BLaER1 (cell line): ENCODE measurements at regions not wholly inside any gene's neighbourhood (a gene's known extent, or its start where the extent isn't known, plus 50 kb on each side); places are given as distances from the start of the nearest gene placed in this dataset.

ENCODE experiments used
- H3K27ac ChIP-seq: shearing (Covaris generic); formaldehyde crosslinking; 2 replicates; pipeline ENCODE4 v1.8.1; 2022
- H3K27me3 ChIP-seq: shearing (Covaris generic); formaldehyde crosslinking; 2 replicates; pipeline ENCODE4 v1.8.1; 2022
- H3K36me3 ChIP-seq: shearing (Covaris generic); formaldehyde crosslinking; 2 replicates; pipeline ENCODE4 v1.8.1; 2022
- H3K4me1 ChIP-seq: shearing (Covaris generic); formaldehyde crosslinking; 2 replicates; pipeline ENCODE4 v1.8.1; 2022
- H3K4me2 ChIP-seq: shearing (Covaris generic); formaldehyde crosslinking; 2 replicates; pipeline ENCODE4 v1.8.1; 2022
- H3K4me3 ChIP-seq: shearing (Covaris generic); formaldehyde crosslinking; 2 replicates; pipeline ENCODE4 v1.8.1; 2022
- H3K9ac ChIP-seq: shearing (Covaris generic); formaldehyde crosslinking; 2 replicates; pipeline ENCODE4 v1.8.1; 2022
- H3K9me3 ChIP-seq: shearing (Covaris generic); formaldehyde crosslinking; 2 replicates; pipeline ENCODE4 v1.8.1; 2022
- H4K20me1 ChIP-seq: shearing (Covaris generic); formaldehyde crosslinking; 2 replicates; pipeline ENCODE4 v1.8.1; 2022
- Cebpa-rat ChIP-seq: shearing (Covaris generic); IDR thresholded peaks from 2 replicates; pipeline ENCODE4 v1.8.1; 2022

- H3K27me3 ChIP-seq, result peaks cover 30% of the 10 kb centered on the region
- no peak overlapping the region for H3K27ac ChIP-seq
- TF ChIP-seq Cebpa-rat, result no peak
- H3K4me3 ChIP-seq, result peak overlapping the region; percentile 78
- H3K9ac ChIP-seq, result peak overlapping the region; percentile 81; the same call in 1 of the 2 replicates
- peaks cover 36% of the 10 kb centered on the region for H3K4me1 ChIP-seq
- peaks cover 29% of the 10 kb centered on the region for H4K20me1 ChIP-seq
- no peaks in the 10 kb centered on the region for H3K9me3 ChIP-seq
- peak overlapping the region; percentile 99 for H3K4me2 ChIP-seq
- H3K36me3 ChIP-seq, result no peaks in the 10 kb centered on the region
These were observed 101.7 kb upstream of the SVIL start for GRCh38 chr10:29736366-29737073.

GRCh38 chr10:29735628-29736365, 101.0 kb upstream of the SVIL start:
- Histone ChIP-seq H3K27ac (peak overlapping the region; percentile 75), H3K36me3 (no peaks in the 10 kb centered on the region), H3K27me3 (peaks cover 30% of the 10 kb centered on the region), H3K4me1 (peaks cover 37% of the 10 kb centered on the region), H3K9me3 (no peaks in the 10 kb centered on the region), H3K4me3 (peak overlapping the region; percentile 78), H4K20me1 (peaks cover 29% of the 10 kb centered on the region), H3K9ac (peak overlapping the region; percentile 81), H3K4me2 (peak overlapping the region; percentile 99)
- TF ChIP-seq Cebpa-rat, result no peak

- Histone ChIP-seq H3K4me2 (peak overlapping the region; percentile 99), H3K36me3 (peaks cover 3% of the 10 kb centered on the region; the same call in 1 of the 2 replicates), H3K27me3 (peaks cover 30% of the 10 kb centered on the region), H3K9ac (peak overlapping the region; percentile 81), H4K20me1 (peaks cover 29% of the 10 kb centered on the region), H3K9me3 (no peaks in the 10 kb centered on the region), H3K4me1 (peaks cover 37% of the 10 kb centered on the region), H3K27ac (peak overlapping the region; percentile 75), H3K4me3 (peak overlapping the region; percentile 78)
- no peak for TF ChIP-seq Cebpa-rat
These were observed 100.3 kb upstream of the SVIL start for GRCh38 chr10:29734962-29735627.

GRCh38 chr10:29734640-29734961, 99.8 kb upstream of the SVIL start:
- no peak for TF ChIP-seq Cebpa-rat
- H3K4me3 ChIP-seq, result peak overlapping the region; percentile 78
- H3K27me3 ChIP-seq, result peaks cover 30% of the 10 kb centered on the region
- peak overlapping the region; percentile 99 for H3K4me2 ChIP-seq
- H3K9me3 ChIP-seq, result 0 out of 2 replicates have a peak, but pooled peaks cover 4% of the 10 kb centered on the region
- peak overlapping the region; percentile 75 for H3K27ac ChIP-seq
- H3K36me3 ChIP-seq, result peaks cover 8% of the 10 kb centered on the region; the same call in 1 of the 2 replicates
- H3K4me1 ChIP-seq, result peaks cover 37% of the 10 kb centered on the region
- H4K20me1 ChIP-seq, result peaks cover 29% of the 10 kb centered on the region
- H3K9ac ChIP-seq, result peak overlapping the region; percentile 81

- H3K9me3 ChIP-seq, result 0 out of 2 replicates have a peak, but pooled peaks cover 7% of the 10 kb centered on the region
- H3K4me3 ChIP-seq, result no peak overlapping the region
- H3K27me3 ChIP-seq, result peaks cover 26% of the 10 kb centered on the region
- H3K27ac ChIP-seq, result no peak overlapping the region
- no peak for TF ChIP-seq Cebpa-rat
- H3K4me2 ChIP-seq, result 0 out of 2 replicates have a peak overlapping the region, but pooled peaks have one; percentile 99
- H3K36me3 ChIP-seq, result peaks cover 8% of the 10 kb centered on the region; the same call in 1 of the 2 replicates
- H4K20me1 ChIP-seq, result peaks cover 29% of the 10 kb centered on the region
- no peak overlapping the region for H3K9ac ChIP-seq
- peaks cover 42% of the 10 kb centered on the region for H3K4me1 ChIP-seq
These were observed 98.6 kb upstream of the SVIL start for GRCh38 chr10:29733323-29733722.

- peaks cover 22% of the 10 kb centered on the region for H3K27me3 ChIP-seq
- H3K9me3 ChIP-seq, result 0 out of 2 replicates have a peak, but pooled peaks cover 7% of the 10 kb centered on the region
- no peak for TF ChIP-seq Cebpa-rat
- peaks cover 42% of the 10 kb centered on the region for H3K4me1 ChIP-seq
- H4K20me1 ChIP-seq, result peaks cover 29% of the 10 kb centered on the region
- H3K36me3 ChIP-seq, result peaks cover 8% of the 10 kb centered on the region; the same call in 1 of the 2 replicates
- no peak overlapping the region for H3K27ac ChIP-seq
- no peak overlapping the region for H3K4me3 ChIP-seq
- no peak overlapping the region for H3K4me2 ChIP-seq
- no peak overlapping the region for H3K9ac ChIP-seq
These were observed 98.1 kb upstream of the SVIL start for GRCh38 chr10:29732918-29733317.

- Histone ChIP-seq H3K36me3 (peaks cover 8% of the 10 kb centered on the region; the same call in 1 of the 2 replicates), H3K9ac (no peak overlapping the region), H3K27me3 (peaks cover 11% of the 10 kb centered on the region), H3K4me1 (peaks cover 44% of the 10 kb centered on the region), H4K20me1 (peaks cover 24% of the 10 kb centered on the region), H3K27ac (no peak overlapping the region), H3K4me2 (0 out of 2 replicates have a peak overlapping the region, but pooled peaks have one; percentile 4), H3K9me3 (0 out of 2 replicates have a peak, but pooled peaks cover 7% of the 10 kb centered on the region), H3K4me3 (no peak overlapping the region)
- TF ChIP-seq Cebpa-rat, result no peak
These were observed 97.0 kb upstream of the SVIL start for GRCh38 chr10:29731760-29732159.

GRCh38 chr10:29730969-29731368, 96.2 kb upstream of the SVIL start:
- no peak for TF ChIP-seq Cebpa-rat
- H3K27me3 ChIP-seq, result peaks cover 3% of the 10 kb centered on the region
- no peak overlapping the region for H3K27ac ChIP-seq
- H4K20me1 ChIP-seq, result peaks cover 16% of the 10 kb centered on the region
- H3K4me2 ChIP-seq, result no peak overlapping the region
- H3K9ac ChIP-seq, result no peak overlapping the region
- H3K36me3 ChIP-seq, result peaks cover 8% of the 10 kb centered on the region; the same call in 1 of the 2 replicates
- peaks cover 44% of the 10 kb centered on the region for H3K4me1 ChIP-seq
- 0 out of 2 replicates have a peak, but pooled peaks cover 7% of the 10 kb centered on the region for H3K9me3 ChIP-seq
- no peak overlapping the region for H3K4me3 ChIP-seq

GRCh38 chr10:29730458-29730857, 95.7 kb upstream of the SVIL start:
- Histone ChIP-seq H3K4me1 (peaks cover 48% of the 10 kb centered on the region), H3K27ac (no peak overlapping the region), H3K4me3 (no peak overlapping the region), H3K9me3 (0 out of 2 replicates have a peak, but pooled peaks cover 7% of the 10 kb centered on the region), H3K27me3 (no peaks in the 10 kb centered on the region), H3K9ac (no peak overlapping the region), H3K36me3 (peaks cover 8% of the 10 kb centered on the region; the same call in 1 of the 2 replicates), H4K20me1 (peaks cover 15% of the 10 kb centered on the region; the same call in 1 of the 2 replicates), H3K4me2 (no peak overlapping the region)
- no peak for TF ChIP-seq Cebpa-rat
